Parathyroid adenoma (tissue), 2 donors: ENCODE measurements at regions not wholly inside any gene's neighbourhood (a gene's known extent, or its start where the extent isn't known, plus 50 kb on each side); places are given as distances from the start of the nearest gene placed in this dataset.
"Not testable (repeated sequence)": the region's sequence is repeated elsewhere in the genome, so short reads cannot be mapped to it uniquely, and the experiment has no call there.

Experiments used
- H2AFZ ChIP-seq: fragments of 300-600 bp; sonication (generic); one replicate; pipeline ENCODE4 v1.7.0; 2017; ENCODE audit warnings: antibody characterized with exemption, mild to moderate bottlenecking
- H3K27ac ChIP-seq: fragments of 300-600 bp; sonication (generic); one replicate; pipeline ENCODE4 v1.7.0; 2017
- H3K27me3 ChIP-seq: fragments of 300-600 bp; sonication (generic); one replicate; pipeline ENCODE4 v1.7.0; 2017; ENCODE audit warnings: low read length; ENCODE audit not compliant: control insufficient read depth, insufficient read depth
- H3K36me3 ChIP-seq: fragments of 300-600 bp; sonication (generic); one replicate; pipeline ENCODE4 v1.7.0; 2017; ENCODE audit warnings: low read length; ENCODE audit not compliant: control insufficient read depth, insufficient read depth
- H3K4me1 ChIP-seq: fragments of 300-600 bp; sonication (generic); one replicate; pipeline ENCODE4 v1.7.0; 2017; ENCODE audit warnings: control low read depth
- H3K4me2 ChIP-seq: fragments of 300-600 bp; sonication (generic); one replicate; pipeline ENCODE4 v1.7.0; 2017; ENCODE audit warnings: low read length
- H3K4me3 ChIP-seq: fragments of 300-600 bp; sonication (generic); one replicate; pipeline ENCODE4 v1.7.0; 2017; ENCODE audit warnings: low read depth, low read length
- H3K79me2 ChIP-seq: fragments of 300-600 bp; sonication (generic); one replicate; pipeline ENCODE4 v1.7.0; 2017; ENCODE audit warnings: control low read depth
- H3K9ac ChIP-seq: fragments of 300-600 bp; sonication (generic); one replicate; pipeline ENCODE4 v1.7.0; 2017; ENCODE audit warnings: mild to moderate bottlenecking
- H3K9me3 ChIP-seq: fragments of 300-600 bp; sonication (generic); one replicate; pipeline ENCODE4 v1.7.0; 2017; ENCODE audit warnings: low read length; ENCODE audit not compliant: control insufficient read depth
- TF ChIP-seq, protein P1 (sequence below): fragments of 300-600 bp; sonication (generic); IDR thresholded peaks from one replicate; pipeline ENCODE4 v1.7.0; 2017; ENCODE audit warnings: antibody characterized with exemption, mild to moderate bottlenecking
- donor health status: primary hyperparathyroidism.

DNA sequence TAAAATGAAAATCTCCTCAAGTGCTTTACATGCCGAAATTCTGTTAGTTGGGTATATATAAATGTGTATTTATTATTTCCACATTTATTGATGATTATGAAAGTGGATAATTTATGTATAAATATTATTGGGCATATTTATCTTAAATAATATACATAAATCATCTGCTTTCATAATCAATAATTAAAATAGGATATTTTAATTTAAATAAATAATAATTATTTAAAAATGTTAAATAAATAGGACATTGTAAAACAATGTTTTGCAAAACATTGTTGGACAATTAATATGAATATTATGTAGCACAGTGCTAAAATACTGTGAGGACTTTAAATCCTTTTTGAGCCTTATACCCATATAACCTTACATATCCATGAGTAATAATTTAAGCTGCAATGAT, 786.5 kb upstream of the CITED2 start:
- TF ChIP-seq, protein P1, sequence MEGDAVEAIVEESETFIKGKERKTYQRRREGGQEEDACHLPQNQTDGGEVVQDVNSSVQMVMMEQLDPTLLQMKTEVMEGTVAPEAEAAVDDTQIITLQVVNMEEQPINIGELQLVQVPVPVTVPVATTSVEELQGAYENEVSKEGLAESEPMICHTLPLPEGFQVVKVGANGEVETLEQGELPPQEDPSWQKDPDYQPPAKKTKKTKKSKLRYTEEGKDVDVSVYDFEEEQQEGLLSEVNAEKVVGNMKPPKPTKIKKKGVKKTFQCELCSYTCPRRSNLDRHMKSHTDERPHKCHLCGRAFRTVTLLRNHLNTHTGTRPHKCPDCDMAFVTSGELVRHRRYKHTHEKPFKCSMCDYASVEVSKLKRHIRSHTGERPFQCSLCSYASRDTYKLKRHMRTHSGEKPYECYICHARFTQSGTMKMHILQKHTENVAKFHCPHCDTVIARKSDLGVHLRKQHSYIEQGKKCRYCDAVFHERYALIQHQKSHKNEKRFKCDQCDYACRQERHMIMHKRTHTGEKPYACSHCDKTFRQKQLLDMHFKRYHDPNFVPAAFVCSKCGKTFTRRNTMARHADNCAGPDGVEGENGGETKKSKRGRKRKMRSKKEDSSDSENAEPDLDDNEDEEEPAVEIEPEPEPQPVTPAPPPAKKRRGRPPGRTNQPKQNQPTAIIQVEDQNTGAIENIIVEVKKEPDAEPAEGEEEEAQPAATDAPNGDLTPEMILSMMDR, result no peak
- Histone ChIP-seq H3K9ac (no peak overlapping the region), H3K36me3 (no peaks in the 10 kb centered on the region), H3K4me3 (no peak overlapping the region), H3K27ac (no peak overlapping the region), H3K27me3 (no peaks in the 10 kb centered on the region), H3K4me2 (no peak overlapping the region), H3K9me3 (no peaks in the 10 kb centered on the region), H2AFZ (no peak overlapping the region), H3K79me2 (no peaks in the 10 kb centered on the region), H3K4me1 (no peaks in the 10 kb centered on the region)

DNA sequence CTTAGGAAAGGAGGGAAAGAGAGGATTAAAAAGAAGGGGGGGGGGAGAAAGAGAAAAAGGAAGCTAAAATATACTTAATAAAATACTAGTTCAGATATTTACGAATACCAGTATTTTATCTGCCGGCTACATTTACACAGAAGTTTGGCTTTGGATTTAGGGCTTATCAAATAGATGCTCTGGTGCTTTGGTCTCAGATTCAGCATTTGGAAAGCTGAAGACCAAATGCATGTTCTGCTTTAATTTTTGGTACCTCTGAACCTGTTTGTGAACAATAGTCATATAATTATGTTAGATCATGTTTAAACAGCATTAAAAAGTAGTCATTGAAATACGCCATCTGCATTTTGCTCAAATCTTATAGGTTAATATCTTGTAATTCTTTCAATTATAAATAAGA, 786.0 kb upstream of the CITED2 start:
- H3K9me3 ChIP-seq, result no peaks in the 10 kb centered on the region
- H3K27ac ChIP-seq, result no peak overlapping the region
- no peak overlapping the region for H2AFZ ChIP-seq
- H3K27me3 ChIP-seq, result no peaks in the 10 kb centered on the region
- H3K79me2 ChIP-seq, result no peaks in the 10 kb centered on the region
- no peak overlapping the region for H3K9ac ChIP-seq
- H3K4me2 ChIP-seq, result no peak overlapping the region
- no peaks in the 10 kb centered on the region for H3K36me3 ChIP-seq
- no peaks in the 10 kb centered on the region for H3K4me1 ChIP-seq
- TF ChIP-seq, protein P1, result no peak
- no peak overlapping the region for H3K4me3 ChIP-seq

DNA sequence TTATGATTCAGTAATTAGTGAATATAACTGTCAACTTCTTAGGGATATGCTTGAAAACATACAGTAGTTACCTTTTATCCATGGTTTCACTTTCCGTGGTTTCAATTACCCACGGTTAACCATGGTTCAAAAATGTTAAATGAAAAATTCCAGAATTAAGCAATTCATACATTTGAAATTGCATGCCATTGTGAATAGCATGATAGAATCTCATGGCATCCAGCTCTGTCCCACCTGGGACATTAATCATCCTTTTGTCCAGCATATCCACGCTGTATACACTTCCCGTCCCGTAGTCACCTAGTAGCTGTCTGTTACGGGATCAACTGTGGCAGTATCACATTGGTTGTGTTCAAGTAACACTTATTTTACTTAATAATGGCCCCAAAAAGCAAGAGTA, 781.7 kb upstream of the CITED2 start:
- H3K4me3 ChIP-seq, result no peak overlapping the region
- no peak overlapping the region for H3K9ac ChIP-seq
- no peaks in the 10 kb centered on the region for H3K27me3 ChIP-seq
- H3K4me2 ChIP-seq, result no peak overlapping the region
- H3K27ac ChIP-seq, result no peak overlapping the region
- H3K36me3 ChIP-seq, result no peaks in the 10 kb centered on the region
- TF ChIP-seq, protein P1, result no peak
- no peaks in the 10 kb centered on the region for H3K9me3 ChIP-seq
- H3K79me2 ChIP-seq, result no peaks in the 10 kb centered on the region
- no peaks in the 10 kb centered on the region for H3K4me1 ChIP-seq
- no peak overlapping the region for H2AFZ ChIP-seq

DNA sequence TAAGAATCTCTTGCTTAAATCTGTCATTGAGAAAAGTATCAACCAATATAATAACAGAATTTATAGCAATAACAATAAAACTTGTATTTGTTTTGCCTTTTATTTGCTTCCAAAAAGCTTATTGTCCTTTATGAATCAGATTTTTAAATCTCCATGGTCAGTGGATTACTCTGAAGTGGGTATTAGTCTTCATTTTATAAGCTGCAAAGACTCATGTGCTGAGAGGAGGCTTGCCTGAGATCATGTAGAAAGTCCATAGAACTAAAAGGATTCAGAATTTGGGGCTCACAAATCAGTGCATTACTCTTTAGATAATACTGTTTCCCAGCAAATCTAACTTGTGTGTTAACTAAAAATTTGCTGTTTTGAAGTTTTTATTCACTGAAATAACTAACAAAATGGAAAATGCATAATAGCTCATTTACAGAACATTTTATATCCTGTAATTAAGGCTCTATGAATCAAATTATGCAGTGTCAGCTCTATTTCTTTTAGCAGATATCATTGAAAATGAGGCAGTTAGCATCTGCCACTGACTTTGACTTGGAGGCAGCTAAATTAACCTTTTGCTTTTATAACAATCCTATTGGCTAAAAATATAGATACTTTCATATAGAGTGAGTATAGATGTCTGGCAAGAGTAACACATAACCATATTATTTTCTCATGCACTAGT, 781.1 kb upstream of the CITED2 start:
- no peaks in the 10 kb centered on the region for H3K79me2 ChIP-seq
- H3K27me3 ChIP-seq, result no peaks in the 10 kb centered on the region
- TF ChIP-seq, protein P1, result no peak
- no peak overlapping the region for H3K4me3 ChIP-seq
- no peak overlapping the region for H2AFZ ChIP-seq
- no peaks in the 10 kb centered on the region for H3K36me3 ChIP-seq
- no peaks in the 10 kb centered on the region for H3K4me1 ChIP-seq
- H3K27ac ChIP-seq, result no peak overlapping the region
- no peak overlapping the region for H3K9ac ChIP-seq
- H3K9me3 ChIP-seq, result no peaks in the 10 kb centered on the region
- no peak overlapping the region for H3K4me2 ChIP-seq

DNA sequence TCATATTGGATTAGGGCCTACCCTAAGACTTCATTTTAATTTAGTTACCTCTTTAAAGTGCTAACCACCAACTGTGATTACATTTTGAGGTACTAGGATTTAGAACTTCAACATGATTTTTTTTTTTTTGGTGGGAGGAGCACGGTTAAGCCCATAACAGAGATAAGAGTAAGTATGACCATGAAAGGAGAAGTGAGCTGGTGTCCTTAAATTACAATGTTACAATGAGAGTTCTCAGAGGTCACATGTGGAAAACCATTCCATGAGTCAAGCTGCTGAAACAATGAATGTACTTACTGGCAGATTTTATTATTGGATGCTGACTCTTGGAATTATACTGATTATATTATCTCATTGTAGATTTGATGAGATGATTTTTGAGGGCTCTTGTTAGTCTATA, 779.3 kb upstream of the CITED2 start:
- H2AFZ ChIP-seq, result no peak overlapping the region
- no peaks in the 10 kb centered on the region for H3K79me2 ChIP-seq
- H3K9me3 ChIP-seq, result no peaks in the 10 kb centered on the region
- TF ChIP-seq, protein P1, result no peak
- H3K4me1 ChIP-seq, result no peaks in the 10 kb centered on the region
- H3K27ac ChIP-seq, result no peak overlapping the region
- H3K27me3 ChIP-seq, result no peaks in the 10 kb centered on the region
- H3K9ac ChIP-seq, result no peak overlapping the region
- no peak overlapping the region for H3K4me2 ChIP-seq
- H3K4me3 ChIP-seq, result no peak overlapping the region
- no peaks in the 10 kb centered on the region for H3K36me3 ChIP-seq

DNA sequence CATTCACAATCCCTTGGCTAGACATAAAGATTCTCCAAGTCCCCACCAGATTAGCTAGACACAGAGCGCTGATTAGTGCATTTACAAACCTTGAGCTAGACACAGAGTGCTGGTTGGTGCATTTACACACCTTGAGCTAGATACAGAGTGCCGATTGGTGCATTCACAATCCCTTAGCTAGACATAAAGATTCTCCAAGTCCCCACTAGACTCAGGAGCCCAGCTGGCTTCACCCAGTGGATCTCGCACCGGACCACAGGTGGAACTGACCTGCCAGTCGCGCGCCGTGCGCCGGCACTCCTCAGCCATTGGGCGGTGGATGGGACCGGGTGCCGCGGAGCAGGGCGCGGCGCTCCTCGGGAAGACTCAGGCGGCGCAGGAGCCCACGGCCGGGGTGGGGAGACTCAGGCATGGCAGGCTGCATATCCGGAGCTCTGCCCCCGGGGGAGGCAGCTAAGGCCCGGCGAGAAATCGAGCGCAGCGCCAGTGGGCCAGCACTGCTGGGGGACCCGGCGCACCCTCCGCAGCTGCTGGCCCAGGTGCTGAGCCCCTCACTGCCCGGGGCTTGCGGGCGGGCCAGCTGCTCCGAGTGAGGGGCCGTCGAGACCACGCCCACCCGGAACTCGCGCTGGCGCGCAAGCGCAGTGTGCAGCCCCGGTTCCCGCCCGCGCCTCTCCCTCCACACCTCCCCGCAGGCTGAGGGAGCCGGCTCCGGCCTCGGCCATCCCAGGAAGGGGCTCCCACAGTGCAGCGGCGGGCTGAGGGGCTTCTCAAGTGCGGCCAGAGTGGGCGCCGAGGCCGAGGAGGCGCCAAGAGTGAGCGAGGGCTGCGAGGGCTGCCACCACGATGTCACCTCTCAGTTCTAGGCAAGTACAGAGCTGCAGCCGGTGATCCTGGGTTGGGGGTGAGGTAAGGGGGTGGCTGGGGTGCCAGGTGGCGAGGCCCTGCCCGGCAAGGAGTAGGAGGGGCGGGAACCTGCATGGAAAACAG, 773.7 kb upstream of the CITED2 start:
- not testable (repeated sequence) for H3K36me3 ChIP-seq, H3K4me1 ChIP-seq, H3K27me3 ChIP-seq, H3K9ac ChIP-seq, H3K4me3 ChIP-seq, H3K27ac ChIP-seq, H3K9me3 ChIP-seq, H3K79me2 ChIP-seq, H3K4me2 ChIP-seq, H2AFZ ChIP-seq
